GM20000 (cell line): ENCODE measurements at regions not wholly inside any gene's neighbourhood (a gene's known extent, or its start where the extent isn't known, plus 50 kb on each side); places are given as distances from the start of the nearest gene placed in this dataset.

Experiments
- DNase-seq: peaks from one replicate; pipeline ENCODE4 v3.0.0; 2012; ENCODE audit warnings: low spot score
- CTCF ChIP-seq: IDR thresholded peaks from 2 replicates; pipeline ENCODE4 v1.5.1; 2012; ENCODE audit warnings: mild to moderate bottlenecking, control low read depth; ENCODE audit errors: extremely low read depth, missing control alignments

- DNase-seq = no peak
- no peak for TF ChIP-seq CTCF
These were observed 95.9 kb upstream of the FREM2 start for GRCh38 chr13:38590796-38591507.

- DNase-seq = no peak
- TF ChIP-seq CTCF = no peak
These were observed 84.6 kb upstream of the FREM2 start for GRCh38 chr13:38602266-38602665.

GRCh38 chr13:38606699-38607535 lies 80.0 kb upstream of the FREM2 start:
- no peak for TF ChIP-seq CTCF
- no peak for DNase-seq

GRCh38 chr13:38617936-38618335 lies 68.9 kb upstream of the FREM2 start:
- no peak for TF ChIP-seq CTCF
- DNase-seq = no peak

- DNase-seq = no peak
These were observed 68.5 kb upstream of the FREM2 start for GRCh38 chr13:38618336-38618735.

GRCh38 chr13:38618881-38619280 lies 68.0 kb upstream of the FREM2 start:
- DNase-seq = no peak
- TF ChIP-seq CTCF = no peak

More at GRCh38 chr13:38618336-38618735, 68.5 kb upstream of the FREM2 start:
- TF ChIP-seq CTCF = no peak

GRCh38 chr13:38620876-38621275 lies 66.0 kb upstream of the FREM2 start:
- no peak for TF ChIP-seq CTCF
- no peak for DNase-seq
